K562 (cell line): ENCODE measurements at regions not wholly inside any gene's neighbourhood (a gene's known extent, or its start where the extent isn't known, plus 50 kb on each side); places are given as distances from the start of the nearest gene placed in this dataset.

ENCODE experiments used
- ATAC-seq: fragments of 200-7000 bp; cut with Tn5 transposase; 3 replicates; pipeline ENCODE4 v1.9.1; 2020; ENCODE audit warnings: moderate library complexity
- BruUV-seq: library from RNA; stranded (reverse); fragments of 400-500 nt; replicated peaks from 2 replicates; lab custom pipeline; 2021; lab: Mats Ljungman, UMichigan
- CTCF ChIA-PET: fragments of 300-600 bp; formaldehyde crosslinking; extraction: SDS; loops from one replicate; lab custom pipeline; 2021; ENCODE audit warnings: low intra/inter-chr PET ratio; lab: Yijun Ruan, JAX
- POLR2A ChIA-PET: fragments of 300-600, 350-650 bp; sonication (Branson Sonifier 250); formaldehyde crosslinking; extraction: SDS; loops from one replicate; lab custom pipeline; 2021; ENCODE audit warnings: antibody characterized with exemption, inconsistent platforms; lab: Yijun Ruan, JAX
- DNase-seq, 4 experiments: peaks; one replicate each; pipeline versions ENCODE4 v3.0.0 to v3.0.0-alpha.2; 2011 to 2018; ENCODE audit warnings: low spot score in 3 of 4, mixed read lengths in 3 of 4; ENCODE audit errors: extremely low read depth in 1 of 4
- FAIRE-seq: peaks from 2 replicates; lab custom pipeline; 2011; peaks lifted over from hg19 to GRCh38; lab: Jason Lieb, UNC
- H2AFZ ChIP-seq: 2 replicates; pipeline ENCODE4 v1.6.0; 2011; ENCODE audit warnings: low read depth, low read length, control low read depth, inconsistent platforms
- H3K27ac ChIP-seq: fragments of 200-600 bp; 3 replicates; pipeline ENCODE4 v1.8.0; 2011; ENCODE audit warnings: low read depth, mild to moderate bottlenecking, control low read depth, inconsistent platforms, low read length, moderate library complexity, mixed read lengths; ENCODE audit errors: extremely low read depth
- H3K27me3 ChIP-seq, 2 experiments: fragments of 300-600 bp in 1 of 2; 2 replicates in 1 of 2; 3 replicates in 1 of 2; pipeline versions ENCODE4 v1.6.0 to v1.8.0; 2011; ENCODE audit warnings: inconsistent platforms in 2 of 2, low read length in 2 of 2, mild to moderate bottlenecking in 1 of 2, mixed read lengths in 1 of 2, moderate library complexity in 1 of 2; ENCODE audit not compliant: control insufficient read depth in 2 of 2, insufficient read depth in 2 of 2
- H3K36me3 ChIP-seq: fragments of 300-600 bp; 3 replicates; pipeline ENCODE4 v1.8.0; 2011; ENCODE audit warnings: mild to moderate bottlenecking, low read length, inconsistent platforms; ENCODE audit not compliant: control insufficient read depth, insufficient read depth
- H3K4me1 ChIP-seq, 2 experiments: fragments of 200-600 bp in 1 of 2; replicated peaks in 1 of 2; 2 replicates in 1 of 2; 3 replicates in 1 of 2; pipeline versions ENCODE4 v1.5.1 to v1.8.0; 2011; ENCODE audit warnings: inconsistent platforms in 2 of 2, low read length in 2 of 2, mild to moderate bottlenecking in 1 of 2, mixed read lengths in 1 of 2, moderate library complexity in 1 of 2; ENCODE audit not compliant: control insufficient read depth in 2 of 2, insufficient read depth in 2 of 2
- H3K4me2 ChIP-seq: 2 replicates; pipeline ENCODE4 v1.6.1; 2011; ENCODE audit warnings: low read length, control low read depth, inconsistent platforms, mixed read lengths; ENCODE audit not compliant: insufficient read depth
- H3K4me3 ChIP-seq: fragments of 200-600 bp; sonication (generic), shearing (Covaris generic); 2 replicates; pipeline ENCODE4 v1.5.1; 2016; ENCODE audit warnings: control low read depth, inconsistent platforms
- H3K79me2 ChIP-seq: fragments of 200-600 bp; 3 replicates; pipeline ENCODE4 v1.8.0; 2011; ENCODE audit warnings: low read length, inconsistent platforms; ENCODE audit not compliant: control insufficient read depth, insufficient read depth
- H3K9ac ChIP-seq, 2 experiments: 2 replicates each; pipeline versions ENCODE4 v1.6.0 to v1.6.1; 2011; ENCODE audit warnings: low read depth in 2 of 2, low read length in 2 of 2, control low read depth in 1 of 2, inconsistent platforms in 1 of 2, mild to moderate bottlenecking in 1 of 2, mixed read lengths in 1 of 2; ENCODE audit not compliant: insufficient read depth in 1 of 2
- H3K9me1 ChIP-seq: one replicate; pipeline ENCODE4 v1.6.0; 2011; ENCODE audit warnings: inconsistent platforms, mild to moderate bottlenecking, low read length, moderate library complexity; ENCODE audit not compliant: control insufficient read depth, insufficient read depth
- H3K9me3 ChIP-seq: replicated peaks from 2 replicates; pipeline ENCODE4 v1.5.1; 2011; ENCODE audit warnings: low read depth, low read length, inconsistent platforms; ENCODE audit not compliant: control insufficient read depth, insufficient read depth
- H4K20me1 ChIP-seq: replicated peaks from 2 replicates; pipeline ENCODE4 v1.6.1; 2011; ENCODE audit warnings: low read length, inconsistent platforms, mixed read lengths; ENCODE audit not compliant: control insufficient read depth, insufficient read depth
- BCLAF1 ChIP-seq, 2 experiments: fragments of 450-650 bp in 1 of 2; IDR thresholded peaks; 2 replicates each; pipeline ENCODE4 v1.6.1; 2011 to 2017; ENCODE audit warnings: low read depth in 2 of 2, antibody characterized with exemption in 1 of 2, borderline replicate concordance in 1 of 2, low read length in 1 of 2, mild to moderate bottlenecking in 1 of 2, mixed read lengths in 1 of 2; ENCODE audit not compliant: control insufficient read depth in 1 of 2
- BRF1 ChIP-seq: IDR thresholded peaks from 3 replicates; pipeline ENCODE4 v1.6.1; 2011; ENCODE audit warnings: borderline replicate concordance, mild to moderate bottlenecking; ENCODE audit not compliant: insufficient read length; ENCODE audit errors: extremely low read depth
- CHD4 ChIP-seq: fragments of 200-600 bp; sonication (generic); IDR thresholded peaks from 3 replicates; pipeline ENCODE4 v1.6.1; 2012; ENCODE audit warnings: low read depth, mild to moderate bottlenecking, mixed read lengths, low read length, inconsistent platforms; ENCODE audit not compliant: insufficient read depth, insufficient replicate concordance, poor library complexity, severe bottlenecking
- ERF ChIP-seq: fragments of 450-650 bp; formaldehyde crosslinking; IDR thresholded peaks from 2 replicates; pipeline ENCODE4 v1.4.0; 2020; ENCODE audit warnings: mild to moderate bottlenecking, mixed read lengths
- ETV6 ChIP-seq, 3 experiments: fragments of 150-350 bp in 1 of 3; sonication (generic) in 1 of 3; formaldehyde crosslinking in 1 of 3; IDR thresholded peaks; 2 replicates each; pipeline versions ENCODE4 v1.6.1 to v1.8.0; 2014 to 2022; ENCODE audit warnings: borderline replicate concordance in 2 of 3, low read depth in 2 of 3, antibody characterized with exemption in 1 of 3, low read length in 1 of 3, mild to moderate bottlenecking in 1 of 3, missing genetic modification reagents in 1 of 3
- MBD1 ChIP-seq: fragments of 250-450 bp; sonication (Bioruptor Pico); IDR thresholded peaks from 2 replicates; pipeline ENCODE4 v1.8.0; 2022; ENCODE audit warnings: inconsistent platforms
- PHF20 ChIP-seq: fragments of 450-650 bp; IDR thresholded peaks from 2 replicates; pipeline ENCODE4 v1.6.1; 2018; ENCODE audit not compliant: partially characterized antibody
- POLR2B ChIP-seq: fragments of 450-650 bp; IDR thresholded peaks from 2 replicates; pipeline ENCODE4 v1.6.1; 2018; ENCODE audit warnings: low read depth; ENCODE audit not compliant: partially characterized antibody
- SOX6 ChIP-seq: fragments of 450-650 bp; IDR thresholded peaks from 2 replicates; pipeline ENCODE4 v1.6.1; 2014; ENCODE audit warnings: mild to moderate bottlenecking
- SP1 ChIP-seq: sonication (generic); formaldehyde crosslinking; IDR thresholded peaks from 2 replicates; pipeline ENCODE4 v1.8.1; 2022; ENCODE audit warnings: mild to moderate bottlenecking, missing genetic modification reagents
- STAT5B ChIP-seq: fragments of 250-450 bp; sonication (Bioruptor Pico); IDR thresholded peaks from 2 replicates; pipeline ENCODE4 v1.8.0; 2021; ENCODE audit warnings: mild to moderate bottlenecking, inconsistent platforms
- ZBTB26 ChIP-seq: fragments of 450-650 bp; formaldehyde crosslinking; IDR thresholded peaks from 2 replicates; pipeline ENCODE4 v1.4.0; 2022; ENCODE audit warnings: missing genetic modification characterization
- WGBS: fragments of 100-300 bp; shearing (Covaris generic); methylation state at CpG from one replicate; pipeline ENCODE4 v1.1.6; 2016; ENCODE audit warnings: low coverage, mixed read lengths; ENCODE audit not compliant: insufficient coverage; ENCODE audit errors: missing lambda C conversion rate; 5-methylcytosine and 5-hydroxymethylcytosine counted together
- in situ Hi-C: fragments of 300-500 bp; cut with MboI; formaldehyde crosslinking; loops from 4 replicates; pipeline ENCODE4 v1.15.0; 2018; ENCODE audit warnings: inconsistent platforms, mixed read lengths
- intact Hi-C: fragments of 100-400 bp; cut with micrococcal nuclease; formaldehyde crosslinking; loops from 2 replicates; pipeline ENCODE4 v1.14.2; 2022

- TF ChIP-seq MBD1 (CRISPR knock-in tag): no peak
- no peak for TF ChIP-seq POLR2B
- no peak for TF ChIP-seq BCLAF1 (IDR thresholded peaks at IDR 0.05; ENCODE audit: borderline replicate concordance in 1 of 2, control insufficient read depth in 1 of 2, low read depth in 2 of 2, low read length in 1 of 2)
- no peak for TF ChIP-seq PHF20
- TF ChIP-seq, all 486 proteins: peak for 0
Measured at GRCh38 chr1:5084676-5085075, 430.3 kb downstream of the AJAP1 start (continued).

GRCh38 chr1:5067246-5067645, 412.8 kb downstream of the AJAP1 start:
- ATAC-seq (no peak), DNase-seq (no peak), FAIRE-seq (no peak)
- no peaks in the 10 kb centered on the region for H4K20me1 ChIP-seq
- no peak overlapping the region for H3K9ac ChIP-seq
- no peaks in the 10 kb centered on the region for H3K9me3 ChIP-seq
- 0% methylated on average over 1 of the region's 1 CpG for WGBS
- in situ Hi-C loops: no loop called here
- H3K4me3 ChIP-seq: no peak overlapping the region
- intact Hi-C loops: no loop called here
- ChIA-PET POLR2A (no interaction called here), CTCF (no interaction called here)
- no peaks in the 10 kb centered on the region for H3K4me1 ChIP-seq
- no peaks in the 10 kb centered on the region for H3K9me1 ChIP-seq
- H2AFZ ChIP-seq: no peak overlapping the region
- H3K27ac ChIP-seq: no peak overlapping the region
- H3K79me2 ChIP-seq: no peaks in the 10 kb centered on the region
- no peaks in the 10 kb centered on the region for H3K36me3 ChIP-seq
- BruUV-seq: no TSS peak
- H3K27me3 ChIP-seq: no peaks in the 10 kb centered on the region
- H3K4me2 ChIP-seq: no peak overlapping the region
- TF ChIP-seq BRF1: no peak
- no peak for TF ChIP-seq CHD4
- no peak for TF ChIP-seq SOX6
- no peak for TF ChIP-seq SP1 (CRISPR knock-in tag)
- TF ChIP-seq ERF (CRISPR knock-in tag): no peak
- no peak for TF ChIP-seq ZBTB26 (CRISPR knock-in tag)
- TF ChIP-seq STAT5B (CRISPR knock-in tag): no peak
- TF ChIP-seq ETV6 (IDR thresholded peaks at IDR 0.05; ENCODE audit: borderline replicate concordance in 1 of 2, low read depth in 2 of 2, low read length in 1 of 2): no peak
- TF ChIP-seq ETV6 (CRISPR knock-in tag; IDR thresholded peaks at IDR 0.05; ENCODE audit: borderline replicate concordance): no peak
